CD1c-positive myeloid dendritic cell (primary cell): ENCODE measurements at regions not wholly inside any gene's neighbourhood (a gene's known extent, or its start where the extent isn't known, plus 50 kb on each side); places are given as distances from the start of the nearest gene placed in this dataset.
A peak's percentile ranks its signal among the peaks of the same experiment; 100 is the strongest.
"Not testable (repeated sequence)": the region's sequence is repeated elsewhere in the genome, so short reads cannot be mapped to it uniquely, and the experiment has no call there.

Experiments
- DNase-seq: peaks from one replicate; pipeline ENCODE4 v3.0.0-alpha.2; 2016; ENCODE audit errors: extremely low spot score

GRCh38 chr3:5690904-5691532 lies 503.5 kb downstream of the EDEM1 start:
- no peak for DNase-seq

- no peak for DNase-seq
Observed at GRCh38 chr3:5692446-5692845, 504.9 kb downstream of the EDEM1 start.

GRCh38 chr3:5694266-5694665 lies 506.8 kb downstream of the EDEM1 start:
- no peak for DNase-seq

- no peak for DNase-seq
Observed at GRCh38 chr3:5698851-5699250, 511.3 kb downstream of the EDEM1 start.

GRCh38 chr3:5699313-5699712 lies 511.8 kb downstream of the EDEM1 start:
- DNase-seq = no peak

GRCh38 chr3:5699811-5700210 lies 512.3 kb downstream of the EDEM1 start:
- DNase-seq = no peak

GRCh38 chr3:5701005-5701404 lies 513.5 kb downstream of the EDEM1 start:
- not testable (repeated sequence) for DNase-seq

- DNase-seq = no peak
Observed at GRCh38 chr3:5707794-5708193, 520.3 kb downstream of the EDEM1 start.

- no peak for DNase-seq
Observed at GRCh38 chr3:5709714-5710113, 522.2 kb downstream of the EDEM1 start.

- no peak for DNase-seq
Observed at GRCh38 chr3:5710718-5711117, 523.2 kb downstream of the EDEM1 start.

GRCh38 chr3:5717254-5717653 lies 529.7 kb downstream of the EDEM1 start:
- no peak for DNase-seq

- not testable (repeated sequence) for DNase-seq
Observed at GRCh38 chr3:5719668-5720067, 532.2 kb downstream of the EDEM1 start.

- DNase-seq = no peak
Observed at GRCh38 chr3:5725801-5726200, 538.3 kb downstream of the EDEM1 start.

GRCh38 chr3:5726621-5727020 lies 539.1 kb downstream of the EDEM1 start:
- peak; percentile 2 for DNase-seq

GRCh38 chr3:5727743-5728484 lies 540.4 kb downstream of the EDEM1 start:
- DNase-seq = no peak

GRCh38 chr3:5729852-5730251 lies 542.3 kb downstream of the EDEM1 start:
- DNase-seq = no peak

GRCh38 chr3:5731100-5731499 lies 543.6 kb downstream of the EDEM1 start:
- peak; percentile 40 for DNase-seq

- DNase-seq = no peak
Observed at GRCh38 chr3:5732081-5732480, 544.6 kb downstream of the EDEM1 start.

GRCh38 chr3:5733995-5734394 lies 546.5 kb downstream of the EDEM1 start:
- no peak for DNase-seq

GRCh38 chr3:5735896-5736295 lies 548.4 kb downstream of the EDEM1 start:
- DNase-seq = no peak

GRCh38 chr3:5739299-5739935 lies 551.9 kb downstream of the EDEM1 start:
- DNase-seq = no peak

- DNase-seq = no peak
Observed at GRCh38 chr3:5739949-5740348, 552.4 kb downstream of the EDEM1 start.

GRCh38 chr3:5741017-5741416 lies 553.5 kb downstream of the EDEM1 start:
- DNase-seq = no peak
